GM12878 (cell line): ENCODE measurements at regions not wholly inside any gene's neighbourhood (a gene's known extent, or its start where the extent isn't known, plus 50 kb on each side); places are given as distances from the start of the nearest gene placed in this dataset.

ENCODE experiments used
- ATAC-seq: fragments of 200-7000 bp; cut with Tn5 transposase; 3 replicates; pipeline ENCODE4 v1.9.1; 2020; ENCODE audit warnings: mild to moderate bottlenecking, moderate library complexity
- BruUV-seq: library from RNA; stranded (reverse); fragments of 400-500 nt; replicated peaks from 2 replicates; lab custom pipeline; 2021; lab: Mats Ljungman, UMichigan
- CTCF ChIA-PET: fragments of 300-600 bp; sonication (Branson Sonifier 250); formaldehyde crosslinking; extraction: SDS; loops from one replicate; lab custom pipeline; 2021; ENCODE audit warnings: inconsistent platforms; lab: Yijun Ruan, JAX
- POLR2A ChIA-PET: fragments of 350-600 bp; formaldehyde crosslinking; extraction: SDS; loops from one replicate; lab custom pipeline; 2021; ENCODE audit warnings: inconsistent platforms; lab: Charles Lee
- RAD21 ChIA-PET: fragments of 300-600 bp; sonication (Branson Sonifier 250); formaldehyde crosslinking; loops from one replicate; lab custom pipeline; 2023; ENCODE audit warnings: antibody characterized with exemption; ENCODE audit not compliant: unreplicated experiment; lab: Charles Lee
- SMC1A ChIA-PET: fragments of 300-600 bp; sonication (Branson Sonifier 250); formaldehyde crosslinking; loops from one replicate; lab custom pipeline; 2023; ENCODE audit not compliant: unreplicated experiment, uncharacterized antibody; lab: Charles Lee
- DNase-seq: peaks from one replicate; pipeline ENCODE4 v3.0.0-alpha.2; 2011; ENCODE audit warnings: low read depth, low spot score
- FAIRE-seq: peaks from 3 replicates; lab custom pipeline; 2011; peaks lifted over from hg19 to GRCh38; lab: Jason Lieb, UNC
- H2AFZ ChIP-seq: 2 replicates; pipeline ENCODE4 v1.6.0; 2011; ENCODE audit warnings: low read depth, low read length, control low read depth; ENCODE audit not compliant: control insufficient read depth
- H3K27ac ChIP-seq: 2 replicates; pipeline ENCODE4 v1.5.1; 2011; ENCODE audit warnings: control low read depth; ENCODE audit not compliant: control insufficient read depth, insufficient read depth
- H3K27me3 ChIP-seq, 2 experiments: replicated peaks in 1 of 2; 2 replicates each; pipeline versions ENCODE4 v1.6.0 to v1.6.1; 2011; ENCODE audit warnings: low read length in 1 of 2; ENCODE audit not compliant: control insufficient read depth in 2 of 2, insufficient read depth in 2 of 2
- H3K36me3 ChIP-seq, 2 experiments: 2 replicates each; pipeline ENCODE4 v1.5.1; 2011; ENCODE audit warnings: low read length in 1 of 2; ENCODE audit not compliant: control insufficient read depth in 2 of 2, insufficient read depth in 2 of 2
- H3K4me1 ChIP-seq: 2 replicates; pipeline ENCODE4 v1.6.1; 2011; ENCODE audit warnings: mild to moderate bottlenecking, low read length, moderate library complexity, mixed read lengths; ENCODE audit not compliant: control insufficient read depth, insufficient read depth
- H3K4me2 ChIP-seq: 2 replicates; pipeline ENCODE4 v1.6.0; 2011; ENCODE audit warnings: control low read depth; ENCODE audit not compliant: control insufficient read depth, insufficient read depth
- H3K4me3 ChIP-seq: fragments of 200-600 bp; sonication (generic); 2 replicates; pipeline ENCODE4 v1.5.1; 2016
- H3K79me2 ChIP-seq: 2 replicates; pipeline ENCODE4 v1.6.0; 2011; ENCODE audit warnings: low read length; ENCODE audit not compliant: control insufficient read depth, insufficient read depth
- H3K9ac ChIP-seq: 2 replicates; pipeline ENCODE4 v1.8.0; 2011; ENCODE audit warnings: low read length, control low read depth, mixed read lengths; ENCODE audit not compliant: control insufficient read depth, insufficient read depth
- H3K9me3 ChIP-seq: replicated peaks from 3 replicates; pipeline ENCODE4 v1.5.1; 2011; ENCODE audit warnings: mild to moderate bottlenecking, low read length; ENCODE audit not compliant: control insufficient read depth, insufficient read depth
- H4K20me1 ChIP-seq: 2 replicates; pipeline ENCODE4 v1.6.0; 2011; ENCODE audit not compliant: control insufficient read depth, insufficient read depth
- BCLAF1 ChIP-seq: fragments of 450-650 bp; IDR thresholded peaks from 2 replicates; pipeline ENCODE4 v1.6.1; 2017; ENCODE audit warnings: antibody characterized with exemption, mild to moderate bottlenecking, moderate library complexity
- BMI1 ChIP-seq: fragments of 450-650 bp; IDR thresholded peaks from 2 replicates; pipeline ENCODE4 v1.6.1; 2016; ENCODE audit warnings: mild to moderate bottlenecking, moderate library complexity, borderline replicate concordance
- CBX5 ChIP-seq: sonication (generic); IDR thresholded peaks from 2 replicates; pipeline ENCODE4 v1.6.1; 2016; ENCODE audit warnings: low read depth, moderate library complexity, mild to moderate bottlenecking, inconsistent platforms
- CHD1 ChIP-seq: IDR thresholded peaks from 2 replicates; pipeline ENCODE4 v1.6.1; 2012; ENCODE audit warnings: low read depth, low read length, improper control_type of control experiment
- CREB1 ChIP-seq: IDR thresholded peaks from 2 replicates; pipeline ENCODE4 v1.6.1; 2012; ENCODE audit warnings: low read depth, mild to moderate bottlenecking, inconsistent platforms
- E2F4 ChIP-seq: IDR thresholded peaks from 2 replicates; pipeline ENCODE4 v1.6.1; 2012; ENCODE audit warnings: low read depth, low read length, improper control_type of control experiment
- E2F8 ChIP-seq: fragments of 450-650 bp; IDR thresholded peaks from 2 replicates; pipeline ENCODE4 v1.6.1; 2018; ENCODE audit warnings: mild to moderate bottlenecking, low read depth, moderate library complexity; ENCODE audit not compliant: partially characterized antibody
- EED ChIP-seq: sonication (generic); IDR thresholded peaks from 2 replicates; pipeline ENCODE4 v1.6.1; 2016; ENCODE audit warnings: antibody characterized with exemption, low read depth
- ESRRA ChIP-seq: IDR thresholded peaks from 2 replicates; pipeline ENCODE4 v1.6.1; 2012; ENCODE audit warnings: mild to moderate bottlenecking, low read length, improper control_type of control experiment
- IRF4 ChIP-seq: IDR thresholded peaks from 2 replicates; pipeline ENCODE4 v1.6.1; 2011; ENCODE audit warnings: low read depth, low read length
- LARP7 ChIP-seq: fragments of 450-650 bp; IDR thresholded peaks from 2 replicates; pipeline ENCODE4 v1.6.1; 2017; ENCODE audit warnings: mild to moderate bottlenecking
- MXI1 ChIP-seq: fragments of 150-350 bp; IDR thresholded peaks from 2 replicates; pipeline ENCODE4 v1.6.1; 2011; ENCODE audit warnings: low read depth, mild to moderate bottlenecking, inconsistent platforms, low read length, improper control_type of control experiment
- NFYA ChIP-seq: IDR thresholded peaks from 2 replicates; pipeline ENCODE4 v1.6.1; 2011; ENCODE audit warnings: low read depth, mild to moderate bottlenecking, low read length, improper control_type of control experiment, borderline replicate concordance
- NR2C1 ChIP-seq: fragments of 450-650 bp; IDR thresholded peaks from 2 replicates; pipeline ENCODE4 v1.6.1; 2017; ENCODE audit warnings: antibody characterized with exemption, mild to moderate bottlenecking, moderate library complexity
- RAD21 ChIP-seq: IDR thresholded peaks from 2 replicates; pipeline ENCODE4 v1.6.1; 2011; ENCODE audit warnings: mild to moderate bottlenecking, low read depth, low read length, moderate library complexity; ENCODE audit not compliant: insufficient read depth
- TBL1XR1 ChIP-seq: IDR thresholded peaks from 2 replicates; pipeline ENCODE4 v1.6.1; 2012; ENCODE audit warnings: low read depth, low read length, improper control_type of control experiment
- WGBS: methylation state at CpG from one replicate; pipeline ENCODE4 v1.1.6; 2016; ENCODE audit warnings: low lambda C conversion rate; ENCODE audit not compliant: insufficient replicate concordance, insufficient coverage; ENCODE audit errors: missing lambda C conversion rate; 5-methylcytosine and 5-hydroxymethylcytosine counted together
- in situ Hi-C: fragments of 300-500 bp; cut with MboI; formaldehyde crosslinking; loops from 9 replicates; pipeline ENCODE4 v1.14.3; 2018; ENCODE audit warnings: mixed read lengths
- intact Hi-C: fragments of 100-400 bp; cut with micrococcal nuclease; formaldehyde crosslinking; loops from one replicate; pipeline ENCODE4 v1.14.2; 2022; ENCODE audit not compliant: unreplicated experiment
- TF ChIP-seq, protein P1 (sequence below): fragments of 450-650 bp; IDR thresholded peaks from 2 replicates; pipeline ENCODE4 v1.6.1; 2014; ENCODE audit warnings: mild to moderate bottlenecking
- TF ChIP-seq, protein P2 (sequence below): IDR thresholded peaks from 2 replicates; pipeline ENCODE4 v1.6.1; 2011; ENCODE audit warnings: low read depth, mild to moderate bottlenecking, low read length, moderate library complexity, borderline replicate concordance; ENCODE audit errors: extremely low read depth

- FAIRE-seq = no peak
- Histone ChIP-seq H3K4me3 (no peak overlapping the region), H3K79me2 (no peaks in the 10 kb centered on the region), H3K4me1 (no peaks in the 10 kb centered on the region), H3K36me3 (no peaks in the 10 kb centered on the region), H3K9ac (no peak overlapping the region), H2AFZ (no peak overlapping the region)
- intact Hi-C loops = no loop called here
- DNase-seq = no peak
- RAD21 ChIA-PET = no interaction called here
- SMC1A ChIA-PET = no interaction called here
- in situ Hi-C loops = no loop called here
- CTCF ChIA-PET = no interaction called here
- POLR2A ChIA-PET = no interaction called here
- TF ChIP-seq, protein P1, sequence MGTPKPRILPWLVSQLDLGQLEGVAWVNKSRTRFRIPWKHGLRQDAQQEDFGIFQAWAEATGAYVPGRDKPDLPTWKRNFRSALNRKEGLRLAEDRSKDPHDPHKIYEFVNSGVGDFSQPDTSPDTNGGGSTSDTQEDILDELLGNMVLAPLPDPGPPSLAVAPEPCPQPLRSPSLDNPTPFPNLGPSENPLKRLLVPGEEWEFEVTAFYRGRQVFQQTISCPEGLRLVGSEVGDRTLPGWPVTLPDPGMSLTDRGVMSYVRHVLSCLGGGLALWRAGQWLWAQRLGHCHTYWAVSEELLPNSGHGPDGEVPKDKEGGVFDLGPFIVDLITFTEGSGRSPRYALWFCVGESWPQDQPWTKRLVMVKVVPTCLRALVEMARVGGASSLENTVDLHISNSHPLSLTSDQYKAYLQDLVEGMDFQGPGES = no peak
- no peak for TF ChIP-seq ESRRA
- no peak for TF ChIP-seq TBL1XR1
- no peak for TF ChIP-seq E2F8
- no peak for TF ChIP-seq NFYA
- TF ChIP-seq CBX5 = no peak
- TF ChIP-seq E2F4 = no peak
- TF ChIP-seq LARP7 = no peak
- TF ChIP-seq, protein P2, sequence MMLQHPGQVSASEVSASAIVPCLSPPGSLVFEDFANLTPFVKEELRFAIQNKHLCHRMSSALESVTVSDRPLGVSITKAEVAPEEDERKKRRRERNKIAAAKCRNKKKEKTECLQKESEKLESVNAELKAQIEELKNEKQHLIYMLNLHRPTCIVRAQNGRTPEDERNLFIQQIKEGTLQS = no peak
- no peak for TF ChIP-seq NR2C1
- TF ChIP-seq IRF4 = no peak
- no peak for TF ChIP-seq MXI1
- TF ChIP-seq EED = no peak
- no peak for TF ChIP-seq CHD1
- TF ChIP-seq BMI1 = no peak
- no peak for TF ChIP-seq CREB1
- TF ChIP-seq RAD21 = no peak
- TF ChIP-seq BCLAF1 = no peak
- TF ChIP-seq, all 136 proteins: peak for 0
- Histone ChIP-seq H3K9me3 (no peaks in the 10 kb centered on the region), H3K27ac (no peak overlapping the region), H3K27me3 (no peaks in the 10 kb centered on the region), H3K4me2 (no peak overlapping the region), H4K20me1 (no peaks in the 10 kb centered on the region)
- BruUV-seq = no TSS peak
- ATAC-seq = no peak
- WGBS = 47% methylated on average over 4 of the region's 4 CpGs
Observed at GRCh38 chr5:145500710-145501109, 334.4 kb downstream of the PRELID2 start.
